GM12864 (cell line): ENCODE measurements at regions not wholly inside any gene's neighbourhood (a gene's known extent, or its start where the extent isn't known, plus 50 kb on each side); places are given as distances from the start of the nearest gene placed in this dataset.
"Not testable (repeated sequence)": the region's sequence is repeated elsewhere in the genome, so short reads cannot be mapped to it uniquely, and the experiment has no call there.

Experiments
- DNase-seq: peaks from one replicate; pipeline ENCODE4 v3.0.0-alpha.2; 2011; ENCODE audit warnings: low read depth
- H3K4me3 ChIP-seq: 2 replicates; pipeline ENCODE4 v1.5.1; 2011; ENCODE audit warnings: mild to moderate bottlenecking, low read depth, low read length, control low read depth
- CTCF ChIP-seq: IDR thresholded peaks from 2 replicates; pipeline ENCODE4 v1.5.1; 2011; ENCODE audit warnings: low read depth, mild to moderate bottlenecking, moderate library complexity, low read length, control low read depth, inconsistent platforms; ENCODE audit errors: missing control alignments

DNA sequence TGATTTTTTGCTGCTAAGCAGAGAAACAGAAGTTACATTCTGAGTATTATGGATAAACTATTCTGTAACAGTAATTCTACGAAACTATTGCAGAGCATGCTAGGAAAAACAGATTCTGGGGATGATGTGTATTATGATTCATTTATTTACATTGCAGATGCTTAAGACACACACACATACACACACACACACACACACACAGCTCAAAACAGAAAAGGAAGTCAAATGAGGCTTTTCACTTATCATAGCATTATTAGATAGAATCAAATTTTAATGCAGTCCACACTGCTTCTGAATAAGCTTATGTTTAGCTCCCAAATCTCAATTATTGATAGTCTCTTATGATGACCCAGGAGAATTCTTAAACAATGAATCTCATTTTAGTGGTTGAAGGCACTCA lies 307.2 kb downstream of the HGF start:
- DNase-seq, result no peak
- TF ChIP-seq CTCF, result no peak

DNA sequence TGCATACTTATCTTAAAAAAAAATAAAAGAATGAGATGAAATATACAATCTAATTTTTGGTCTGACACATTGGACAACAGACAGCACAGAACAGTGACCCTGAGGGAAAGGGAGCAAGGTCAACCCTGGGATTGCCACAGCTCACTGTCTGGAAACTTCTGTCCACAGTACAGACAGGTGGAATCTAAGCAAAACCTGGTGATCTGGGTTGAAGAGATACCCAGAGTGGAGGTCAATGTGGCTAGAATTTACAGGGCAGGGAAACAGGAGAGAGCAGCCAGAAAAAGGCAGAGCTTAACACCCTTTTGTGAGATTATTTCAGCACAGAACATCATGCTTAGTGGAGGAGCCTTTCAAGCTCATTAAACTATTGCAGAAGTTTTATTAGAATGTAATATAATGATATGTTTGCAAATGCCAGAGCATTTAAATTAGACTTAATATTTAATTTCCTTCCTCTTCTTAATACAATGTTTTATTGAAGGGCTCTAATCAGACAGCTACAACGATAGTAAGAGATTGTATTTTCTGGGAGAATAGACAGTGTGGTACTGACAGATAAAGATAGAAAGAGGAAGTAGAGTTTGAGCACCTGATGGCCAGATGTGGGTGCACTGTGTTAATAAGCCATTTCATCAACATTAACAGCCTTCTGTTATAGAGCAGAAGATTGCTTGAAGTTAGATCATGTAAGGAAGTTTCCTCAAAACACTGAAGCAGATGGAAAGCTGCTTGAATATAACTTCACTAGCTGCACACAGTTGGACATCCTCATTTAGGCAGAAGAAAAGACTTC lies 309.4 kb downstream of the HGF start:
- no peak for TF ChIP-seq CTCF
- H3K4me3 ChIP-seq, result no peak overlapping the region
- DNase-seq, result no peak

More for the DNA sequence above, 307.2 kb downstream of the HGF start:
- no peak overlapping the region for H3K4me3 ChIP-seq

DNA sequence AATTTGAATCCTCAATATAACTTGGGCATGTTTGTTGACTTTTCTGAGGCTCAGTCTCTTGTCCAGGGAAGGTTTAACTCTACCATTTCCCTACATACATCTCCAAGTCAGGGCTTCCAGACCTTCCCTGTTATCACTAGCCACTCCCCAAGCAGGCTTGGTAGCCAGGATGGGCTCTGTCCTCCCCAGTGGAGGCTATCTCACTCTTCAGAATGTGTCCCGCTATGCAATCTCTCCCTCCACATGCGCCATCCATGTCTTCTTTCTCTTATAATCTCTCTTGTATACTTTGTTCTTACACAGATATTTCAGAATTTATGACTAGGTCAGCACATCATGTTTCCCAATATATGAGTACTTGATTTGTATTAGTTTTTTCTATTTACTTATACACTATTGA lies 310.4 kb downstream of the HGF start:
- no peak for TF ChIP-seq CTCF
- DNase-seq, result no peak

GRCh38 chr7:81457852-81458522 lies 311.9 kb downstream of the HGF start:
- no peak for DNase-seq

More for the DNA sequence above, 310.4 kb downstream of the HGF start:
- no peak overlapping the region for H3K4me3 ChIP-seq

DNA sequence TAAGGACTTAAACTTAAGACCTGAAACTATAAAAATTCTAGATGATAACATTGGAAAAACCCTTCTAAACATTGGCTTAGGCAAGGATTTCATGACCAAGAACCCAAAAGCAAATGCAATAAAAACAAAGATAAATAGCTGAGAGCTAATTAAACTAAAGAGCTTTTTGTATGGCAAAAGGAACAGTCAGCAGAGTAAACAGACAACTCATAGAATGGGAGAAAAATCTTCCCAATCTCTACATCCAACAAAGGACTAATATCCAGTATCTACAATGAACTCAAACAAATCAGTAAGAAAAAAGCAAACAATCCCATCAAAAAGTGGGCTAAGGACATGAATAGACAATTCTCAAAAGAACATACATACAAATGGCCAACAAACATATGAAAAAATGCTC lies 316.1 kb downstream of the HGF start:
- not testable (repeated sequence) for H3K4me3 ChIP-seq, DNase-seq

More at GRCh38 chr7:81457852-81458522, 311.9 kb downstream of the HGF start:
- no peak for TF ChIP-seq CTCF
- H3K4me3 ChIP-seq, result no peak overlapping the region

DNA sequence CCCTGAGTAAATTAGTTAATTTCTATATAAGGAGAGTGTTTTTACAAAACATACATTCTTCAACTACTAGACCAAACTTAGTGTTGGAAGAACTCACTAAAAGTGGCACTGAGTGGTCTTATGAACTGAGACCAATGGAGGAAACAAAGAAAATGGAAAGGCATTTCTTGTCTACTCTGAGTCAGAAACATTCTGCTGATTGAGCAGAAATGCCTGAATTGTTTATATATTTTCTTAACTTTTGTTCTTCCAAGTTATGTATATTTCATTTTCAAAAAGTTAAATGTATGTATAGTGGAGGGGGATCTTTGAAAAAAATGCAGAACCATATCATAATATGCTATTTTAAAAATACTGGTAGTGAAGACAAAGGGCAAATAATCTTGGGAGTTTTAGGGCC lies 320.7 kb downstream of the HGF start:
- H3K4me3 ChIP-seq, result no peak overlapping the region
- DNase-seq, result no peak
- TF ChIP-seq CTCF, result no peak

DNA sequence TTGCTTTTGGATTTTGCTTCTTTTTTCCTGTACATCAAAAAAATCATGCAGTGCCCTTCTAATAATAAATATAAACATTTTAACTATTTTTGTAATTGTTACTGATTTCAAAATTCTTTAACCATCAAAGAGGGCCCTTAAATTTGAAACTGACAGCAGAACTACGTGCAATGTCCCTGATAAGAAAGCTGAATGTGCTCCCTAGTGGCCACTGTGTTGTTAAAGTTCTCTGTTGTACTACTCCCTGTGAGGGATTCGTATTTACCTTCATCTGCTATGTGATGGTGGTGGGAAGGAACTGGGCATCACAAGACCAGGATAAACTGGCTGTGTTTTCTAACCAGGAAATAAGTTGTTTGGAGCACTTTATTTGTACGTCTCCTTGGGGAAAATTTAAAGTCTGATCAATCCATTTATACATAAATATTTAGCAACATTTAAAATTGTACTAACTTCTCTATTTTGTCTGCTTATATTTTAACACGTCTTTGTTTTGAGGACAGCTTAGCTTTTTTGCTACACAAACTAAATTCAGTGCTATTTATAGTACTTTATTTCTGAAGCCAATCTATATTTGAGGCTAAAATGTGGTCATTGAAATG lies 322.4 kb downstream of the HGF start:
- no peak for DNase-seq
- TF ChIP-seq CTCF, result no peak
- no peak overlapping the region for H3K4me3 ChIP-seq
